WERI-Rb-1 (cell line): ENCODE measurements at regions not wholly inside any gene's neighbourhood (a gene's known extent, or its start where the extent isn't known, plus 50 kb on each side); places are given as distances from the start of the nearest gene placed in this dataset.

Source experiments
- DNase-seq: peaks from one replicate; pipeline ENCODE4 v3.0.0-alpha.2; 2020
- H3K27ac ChIP-seq: fragments of 250-450 bp; sonication (Bioruptor Pico); 2 replicates; pipeline ENCODE4 v1.5.1; 2020; ENCODE audit warnings: mild to moderate bottlenecking, moderate library complexity
- H3K27me3 ChIP-seq: fragments of 250-450 bp; sonication (Bioruptor Pico); 2 replicates; pipeline ENCODE4 v1.5.1; 2021; ENCODE audit warnings: mild to moderate bottlenecking, low read depth, moderate library complexity; ENCODE audit not compliant: insufficient read depth, severe bottlenecking
- H3K36me3 ChIP-seq: fragments of 250-450 bp; sonication (Bioruptor Pico); 2 replicates; pipeline ENCODE4 v1.5.1; 2020; ENCODE audit warnings: mild to moderate bottlenecking, moderate library complexity
- H3K4me3 ChIP-seq: 2 replicates; pipeline ENCODE4 v1.5.1; 2011; ENCODE audit warnings: low read depth, mild to moderate bottlenecking, control low read depth, low read length
- H3K9me3 ChIP-seq: fragments of 250-450 bp; sonication (Bioruptor Pico); 2 replicates; pipeline ENCODE4 v1.5.1; 2021; ENCODE audit warnings: mild to moderate bottlenecking, moderate library complexity; ENCODE audit not compliant: severe bottlenecking
- TF ChIP-seq, protein P1 (sequence below): IDR thresholded peaks from 2 replicates; pipeline ENCODE4 v1.5.1; 2011; ENCODE audit warnings: low read depth, mild to moderate bottlenecking, control low read depth, inconsistent platforms, low read length

DNA sequence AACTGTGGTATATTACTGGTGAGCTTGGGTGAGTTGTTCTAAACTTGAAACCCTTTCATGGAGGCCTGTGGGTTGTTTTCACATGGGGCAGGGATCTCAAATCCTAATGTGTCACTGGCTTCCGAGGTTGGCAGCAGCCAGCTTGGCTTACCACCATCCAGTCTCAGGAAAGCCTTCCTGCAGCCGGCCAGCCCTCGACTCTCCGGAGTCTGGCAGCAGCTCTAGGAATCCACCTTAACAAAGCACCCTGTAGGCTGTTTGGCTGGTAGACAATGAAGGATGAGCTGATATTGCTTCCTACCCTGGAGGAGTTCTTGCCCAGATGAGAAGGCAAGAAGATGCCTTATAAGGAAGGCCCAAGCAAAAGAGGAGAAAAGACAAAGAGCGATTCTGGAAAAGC lies 188.3 kb downstream of the KLF12 start:
- H3K27ac ChIP-seq, result no peak overlapping the region
- no peaks in the 10 kb centered on the region for H3K27me3 ChIP-seq
- no peaks in the 10 kb centered on the region for H3K9me3 ChIP-seq
- no peak for DNase-seq
- no peak overlapping the region for H3K4me3 ChIP-seq
- H3K36me3 ChIP-seq, result no peaks in the 10 kb centered on the region
- TF ChIP-seq, protein P1, sequence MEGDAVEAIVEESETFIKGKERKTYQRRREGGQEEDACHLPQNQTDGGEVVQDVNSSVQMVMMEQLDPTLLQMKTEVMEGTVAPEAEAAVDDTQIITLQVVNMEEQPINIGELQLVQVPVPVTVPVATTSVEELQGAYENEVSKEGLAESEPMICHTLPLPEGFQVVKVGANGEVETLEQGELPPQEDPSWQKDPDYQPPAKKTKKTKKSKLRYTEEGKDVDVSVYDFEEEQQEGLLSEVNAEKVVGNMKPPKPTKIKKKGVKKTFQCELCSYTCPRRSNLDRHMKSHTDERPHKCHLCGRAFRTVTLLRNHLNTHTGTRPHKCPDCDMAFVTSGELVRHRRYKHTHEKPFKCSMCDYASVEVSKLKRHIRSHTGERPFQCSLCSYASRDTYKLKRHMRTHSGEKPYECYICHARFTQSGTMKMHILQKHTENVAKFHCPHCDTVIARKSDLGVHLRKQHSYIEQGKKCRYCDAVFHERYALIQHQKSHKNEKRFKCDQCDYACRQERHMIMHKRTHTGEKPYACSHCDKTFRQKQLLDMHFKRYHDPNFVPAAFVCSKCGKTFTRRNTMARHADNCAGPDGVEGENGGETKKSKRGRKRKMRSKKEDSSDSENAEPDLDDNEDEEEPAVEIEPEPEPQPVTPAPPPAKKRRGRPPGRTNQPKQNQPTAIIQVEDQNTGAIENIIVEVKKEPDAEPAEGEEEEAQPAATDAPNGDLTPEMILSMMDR, result no peak

DNA sequence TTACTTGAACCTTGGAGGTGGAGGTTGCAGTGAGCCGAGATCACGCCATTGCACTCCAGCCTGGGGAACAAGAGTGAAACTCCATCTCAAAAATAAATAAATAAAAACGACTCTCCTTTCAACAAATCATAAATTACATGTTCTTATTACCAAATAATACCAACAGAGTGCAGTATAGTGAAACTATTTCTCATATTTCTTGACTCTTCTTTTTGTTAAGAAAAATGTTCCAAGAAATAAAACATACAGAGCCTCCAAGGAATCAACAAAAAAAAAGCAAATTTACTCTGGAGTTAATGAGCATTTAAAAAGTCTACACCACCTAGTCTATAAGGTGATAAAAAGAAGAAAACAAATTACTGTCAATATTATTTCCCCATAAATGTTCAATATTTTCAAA lies 188.8 kb downstream of the KLF12 start:
- H3K4me3 ChIP-seq, result no peak overlapping the region
- H3K27ac ChIP-seq, result no peak overlapping the region
- TF ChIP-seq, protein P1, result no peak
- H3K36me3 ChIP-seq, result no peaks in the 10 kb centered on the region
- DNase-seq, result no peak
- H3K27me3 ChIP-seq, result no peaks in the 10 kb centered on the region
- no peaks in the 10 kb centered on the region for H3K9me3 ChIP-seq

DNA sequence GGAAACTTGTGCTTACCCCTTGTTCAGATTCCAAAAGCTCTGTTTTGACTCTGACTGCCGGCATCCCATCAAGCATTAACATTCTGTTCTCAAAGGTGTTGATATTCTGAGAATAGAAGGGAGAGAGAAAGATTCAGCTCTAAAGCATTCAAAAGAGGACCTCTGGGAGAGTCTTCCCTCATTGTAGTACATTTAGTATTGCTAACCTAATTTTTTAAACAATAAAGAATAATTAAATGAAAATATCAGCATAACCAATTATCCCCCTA lies 190.3 kb downstream of the KLF12 start:
- Histone ChIP-seq H3K9me3 (no peaks in the 10 kb centered on the region), H3K27ac (no peak overlapping the region), H3K36me3 (no peaks in the 10 kb centered on the region; the same call in 1 of the 2 replicates), H3K27me3 (no peaks in the 10 kb centered on the region), H3K4me3 (no peak overlapping the region)
- no peak for DNase-seq
- TF ChIP-seq, protein P1, result no peak

DNA sequence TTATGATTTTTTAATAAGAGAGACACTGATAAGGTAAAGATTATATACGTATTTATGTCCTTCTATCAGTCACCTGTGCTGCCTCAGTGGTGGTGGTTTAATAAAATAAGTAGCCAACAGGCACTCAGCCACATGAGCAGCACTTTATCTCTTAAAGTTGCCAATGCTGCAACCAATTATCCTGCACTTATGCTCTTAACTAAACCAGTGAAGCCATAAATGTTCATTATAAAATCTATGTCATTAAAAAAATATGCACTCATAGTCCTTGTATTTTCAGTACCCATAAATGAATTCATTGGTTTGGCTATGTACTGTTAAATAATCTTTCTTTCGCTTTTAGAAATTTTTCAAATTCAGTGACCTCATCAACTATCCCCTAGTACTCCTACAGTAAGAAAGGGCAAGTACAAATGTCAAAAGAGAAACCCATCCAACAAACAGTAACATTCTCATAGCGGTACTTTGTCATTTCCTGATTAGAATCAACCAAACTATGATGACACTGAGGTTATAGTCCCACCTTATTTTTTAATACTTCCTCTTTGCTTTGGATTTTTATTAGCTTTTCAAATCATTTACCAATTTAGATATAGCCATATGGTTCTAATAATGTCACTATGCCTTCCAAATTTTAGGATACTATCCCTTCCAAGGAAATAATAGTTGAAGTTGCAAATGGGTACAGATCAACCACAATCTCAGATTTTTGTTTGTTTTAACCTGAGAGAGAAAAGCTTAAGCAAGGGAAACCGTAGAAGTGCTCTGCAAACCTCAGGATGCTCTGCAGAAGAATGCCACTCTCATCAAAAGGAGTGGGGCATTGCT lies 190.9 kb downstream of the KLF12 start:
- DNase-seq, result no peak
- TF ChIP-seq, protein P1, result no peak

DNA sequence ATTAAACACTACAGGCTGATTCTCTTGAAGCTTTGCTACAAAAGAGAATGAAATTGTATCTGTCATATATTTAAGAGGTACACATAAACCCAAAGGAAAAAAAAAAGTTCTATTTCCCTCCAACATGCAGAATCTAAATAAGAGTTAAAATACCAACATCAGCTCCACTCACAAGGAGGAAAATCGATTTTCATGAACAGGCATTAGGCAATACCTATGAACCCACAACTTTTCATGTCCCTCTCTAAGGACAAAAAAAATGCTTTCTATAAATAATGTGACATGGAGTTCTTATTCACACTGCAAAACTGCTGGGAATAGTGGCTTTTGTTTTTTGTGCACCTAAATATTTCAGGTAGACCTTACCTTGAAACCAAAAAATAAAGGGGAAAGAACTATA lies 192.5 kb downstream of the KLF12 start:
- no peak overlapping the region for H3K27ac ChIP-seq
- H3K36me3 ChIP-seq, result no peaks in the 10 kb centered on the region; the same call in 1 of the 2 replicates
- H3K9me3 ChIP-seq, result no peaks in the 10 kb centered on the region
- H3K27me3 ChIP-seq, result no peaks in the 10 kb centered on the region
- DNase-seq, result no peak
- no peak overlapping the region for H3K4me3 ChIP-seq
- TF ChIP-seq, protein P1, result no peak

More for the DNA sequence above, 190.9 kb downstream of the KLF12 start:
- Histone ChIP-seq H3K9me3 (no peaks in the 10 kb centered on the region), H3K36me3 (no peaks in the 10 kb centered on the region; the same call in 1 of the 2 replicates), H3K4me3 (no peak overlapping the region), H3K27me3 (no peaks in the 10 kb centered on the region), H3K27ac (no peak overlapping the region)

DNA sequence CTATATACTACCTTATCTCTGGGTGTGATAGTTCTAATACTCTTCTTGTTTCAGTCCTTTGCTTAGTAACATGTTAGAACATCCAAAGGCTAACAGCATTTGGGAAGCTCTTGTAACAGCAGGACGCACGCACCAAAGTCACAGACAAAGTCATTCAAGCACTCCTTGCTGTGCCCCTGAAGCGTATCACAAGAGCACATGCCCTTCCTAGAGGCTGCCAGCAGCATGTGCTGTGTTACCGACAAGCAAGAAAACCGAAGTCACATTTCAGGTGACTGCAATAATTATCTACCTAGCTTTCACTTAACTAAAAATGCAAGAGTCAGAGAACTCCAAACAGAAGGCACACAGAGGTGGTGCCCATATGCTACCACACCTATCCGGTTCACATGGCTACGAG lies 194.1 kb downstream of the KLF12 start:
- H3K9me3 ChIP-seq, result no peaks in the 10 kb centered on the region
- H3K27me3 ChIP-seq, result no peaks in the 10 kb centered on the region
- no peak overlapping the region for H3K4me3 ChIP-seq
- no peak overlapping the region for H3K27ac ChIP-seq
- H3K36me3 ChIP-seq, result no peaks in the 10 kb centered on the region; the same call in 1 of the 2 replicates
- TF ChIP-seq, protein P1, result no peak
- no peak for DNase-seq
